HG03135 (cell line): ENCODE measurements at regions not wholly inside any gene's neighbourhood (a gene's known extent, or its start where the extent isn't known, plus 50 kb on each side); places are given as distances from the start of the nearest gene placed in this dataset.
"Not testable (repeated sequence)": the region's sequence is repeated elsewhere in the genome, so short reads cannot be mapped to it uniquely, and the experiment has no call there.

Experiments used
- ATAC-seq: cut with Tn5 transposase; IDR thresholded peaks from one replicate; pipeline ENCODE4 v1.9.1; 2021; ENCODE audit warnings: mild to moderate bottlenecking, moderate library complexity; ENCODE audit not compliant: unreplicated experiment

GRCh38 chr13:63840551-63841421, 2425.1 kb upstream of the PCDH20 start:
- no peak for ATAC-seq

GRCh38 chr13:63838366-63839110, 2422.9 kb upstream of the PCDH20 start:
- no peak for ATAC-seq

DNA sequence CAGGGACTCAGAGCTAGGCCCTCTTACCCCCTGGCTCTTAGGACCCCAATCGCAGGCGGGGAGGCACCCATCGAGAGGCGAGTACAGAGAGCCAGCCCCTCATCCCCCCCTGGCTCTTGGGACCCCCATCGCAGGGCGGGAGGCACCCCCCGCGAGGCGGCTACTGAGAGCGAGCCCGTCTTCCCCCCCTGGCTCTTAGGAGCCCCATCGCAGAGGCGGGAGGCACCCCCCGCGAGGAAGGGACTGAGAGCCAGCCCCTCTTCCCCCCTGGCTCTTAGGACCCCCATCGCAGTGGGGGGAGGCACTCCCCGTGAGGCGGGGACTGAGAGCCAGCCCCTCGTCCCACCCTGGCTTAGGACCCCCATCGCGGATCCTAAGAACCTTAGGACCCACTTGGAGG, 2422.1 kb upstream of the PCDH20 start:
- not testable (repeated sequence) for ATAC-seq

- not testable (repeated sequence) for ATAC-seq
These were observed 2414.0 kb upstream of the PCDH20 start for GRCh38 chr13:63829609-63830008.

DNA sequence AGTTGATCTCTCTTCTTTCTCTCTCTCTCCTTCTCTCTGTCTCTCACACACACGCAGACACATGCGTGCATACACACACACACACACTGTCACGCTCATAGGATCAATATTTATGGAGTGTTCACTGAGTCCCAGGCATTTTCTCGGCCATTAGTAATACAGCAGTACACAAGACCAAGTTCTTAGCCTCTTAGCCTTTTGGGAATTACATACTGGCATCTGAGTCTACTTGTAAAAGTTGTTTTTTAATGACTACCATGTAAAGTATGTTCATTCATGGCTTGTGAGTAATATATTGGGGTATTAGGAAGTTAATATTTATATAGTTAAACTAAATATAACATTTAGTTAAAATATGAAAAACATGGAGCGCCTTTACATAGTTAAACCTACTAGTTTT, 2406.1 kb upstream of the PCDH20 start:
- ATAC-seq = not testable (repeated sequence)

DNA sequence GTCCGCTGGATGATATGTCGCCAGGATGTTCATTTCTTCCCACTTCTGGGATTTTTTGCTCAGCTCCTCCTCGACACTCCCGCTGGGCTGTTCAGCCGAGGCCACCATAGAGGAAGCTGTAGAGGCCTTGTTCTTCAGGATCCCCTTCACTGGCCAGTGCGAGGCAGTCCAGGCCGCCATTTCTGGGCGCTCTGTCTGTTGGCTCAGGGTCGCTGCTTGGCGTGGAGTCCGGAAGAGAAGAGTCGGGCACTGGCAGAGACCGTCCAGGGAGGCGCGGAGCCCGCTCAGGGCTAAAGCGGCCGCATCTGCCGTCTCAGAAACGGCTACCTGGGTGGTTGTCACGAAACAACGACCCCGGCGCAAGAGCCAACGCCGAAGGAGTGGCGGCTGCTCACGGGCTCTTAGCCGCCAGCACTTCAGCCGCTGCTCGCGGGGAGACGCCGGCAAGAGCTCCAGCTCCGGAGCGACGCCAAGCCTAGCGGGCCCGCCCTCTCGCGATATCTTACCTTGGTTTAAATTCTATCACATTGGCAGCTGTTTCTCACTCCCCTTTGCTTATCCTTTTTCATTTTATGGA, 2395.9 kb upstream of the PCDH20 start:
- not testable (repeated sequence) for ATAC-seq

DNA sequence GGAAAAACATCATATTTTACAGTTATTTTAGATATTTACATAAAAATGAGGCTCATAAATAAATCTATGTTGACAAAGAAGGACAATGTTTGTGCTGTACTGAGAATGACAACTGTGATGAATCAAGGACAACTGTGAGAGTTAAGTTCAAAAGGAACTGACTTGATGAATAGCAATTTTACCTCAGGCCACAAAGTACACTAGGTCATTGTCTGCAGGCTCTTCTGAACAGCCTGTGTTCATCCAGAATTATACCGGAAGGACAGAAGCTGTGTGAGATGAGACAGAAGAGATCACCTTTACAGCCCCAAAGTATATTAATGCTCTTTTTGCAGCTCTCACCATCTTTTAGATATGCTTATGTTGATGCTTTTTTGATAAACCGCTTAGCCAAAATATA, 2375.5 kb upstream of the PCDH20 start:
- not testable (repeated sequence) for ATAC-seq

DNA sequence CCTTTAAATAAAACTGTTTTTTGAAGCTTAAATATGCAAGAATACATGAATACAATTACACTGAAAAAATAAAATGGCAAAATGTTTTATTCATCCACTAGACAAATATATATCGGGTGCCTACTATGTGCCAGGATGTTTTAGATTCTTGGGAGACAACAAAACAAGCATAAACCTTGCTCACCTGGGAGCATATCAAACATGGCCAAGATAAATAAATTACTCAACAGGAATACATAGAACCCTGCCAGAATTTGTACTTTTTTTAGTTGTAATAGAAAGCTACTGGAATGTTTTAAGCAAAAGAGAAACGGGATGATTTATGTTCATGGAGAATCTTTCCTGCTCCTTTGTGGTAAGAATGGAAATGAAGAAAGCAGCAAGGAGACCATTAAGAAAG, 2358.5 kb upstream of the PCDH20 start:
- no peak for ATAC-seq

GRCh38 chr13:63773476-63773875, 2357.8 kb upstream of the PCDH20 start:
- no peak for ATAC-seq

DNA sequence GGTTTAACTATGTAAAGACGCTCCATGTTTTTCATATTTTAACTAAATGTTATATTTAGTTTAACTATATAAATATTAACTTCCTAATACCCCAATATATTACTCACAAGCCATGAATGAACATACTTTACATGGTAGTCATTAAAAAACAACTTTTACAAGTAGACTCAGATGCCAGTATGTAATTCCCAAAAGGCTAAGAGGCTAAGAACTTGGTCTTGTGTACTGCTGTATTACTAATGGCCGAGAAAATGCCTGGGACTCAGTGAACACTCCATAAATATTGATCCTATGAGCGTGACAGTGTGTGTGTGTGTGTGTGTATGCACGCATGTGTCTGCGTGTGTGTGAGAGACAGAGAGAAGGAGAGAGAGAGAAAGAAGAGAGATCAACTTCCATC, 2342.0 kb upstream of the PCDH20 start:
- ATAC-seq = not testable (repeated sequence)

DNA sequence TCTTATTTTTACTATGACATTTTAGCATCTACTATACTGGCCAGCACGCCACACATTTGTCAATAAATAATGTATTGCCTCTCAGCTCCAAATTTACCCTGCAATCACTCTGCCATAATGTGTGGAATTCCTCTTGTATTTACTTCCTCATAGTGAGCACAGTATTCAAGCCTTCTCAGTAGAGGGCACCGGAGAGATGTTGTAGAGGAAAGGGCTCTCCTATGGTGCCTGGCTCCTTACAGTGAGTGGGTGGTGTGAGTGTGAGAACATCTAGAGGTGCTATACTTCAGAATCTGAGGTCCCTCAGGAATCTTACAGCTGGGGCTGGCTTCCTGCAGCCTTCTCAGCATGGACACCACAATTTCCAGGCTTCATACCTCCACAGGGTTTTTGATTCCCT, 2334.2 kb upstream of the PCDH20 start:
- not testable (repeated sequence) for ATAC-seq

- ATAC-seq = not testable (repeated sequence)
These were observed 2326.1 kb upstream of the PCDH20 start for GRCh38 chr13:63741814-63742101.

- no peak for ATAC-seq
These were observed 2325.6 kb upstream of the PCDH20 start for GRCh38 chr13:63741029-63741813.

GRCh38 chr13:63739112-63739735, 2323.6 kb upstream of the PCDH20 start:
- not testable (repeated sequence) for ATAC-seq

DNA sequence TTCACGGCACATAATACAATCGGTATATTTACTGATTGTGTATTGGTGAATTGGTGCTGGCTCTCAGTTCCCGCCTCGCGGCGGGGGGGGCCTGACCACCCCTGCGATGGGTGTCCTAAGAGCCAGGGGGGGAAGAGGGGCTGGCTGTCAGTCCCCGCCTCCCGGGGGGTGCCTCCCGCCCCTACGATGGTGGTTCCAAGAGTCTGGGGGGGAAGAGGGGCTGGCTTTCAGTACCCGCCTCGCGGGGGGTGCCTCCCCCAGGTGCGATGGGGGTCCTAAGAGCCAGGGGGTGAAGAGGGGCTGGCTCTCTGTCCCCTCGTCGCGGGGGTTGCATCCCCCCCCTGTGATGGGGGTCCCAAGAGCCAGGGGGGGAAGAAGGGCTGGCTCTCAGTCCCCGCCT, 2321.8 kb upstream of the PCDH20 start:
- no peak for ATAC-seq

- ATAC-seq = no peak
These were observed 2316.2 kb upstream of the PCDH20 start for GRCh38 chr13:63731896-63732295.

- ATAC-seq = not testable (repeated sequence)
These were observed 2296.5 kb upstream of the PCDH20 start for GRCh38 chr13:63712159-63712558.

- ATAC-seq = no peak
These were observed 2291.1 kb upstream of the PCDH20 start for GRCh38 chr13:63706751-63707150.

GRCh38 chr13:63704521-63704920, 2288.9 kb upstream of the PCDH20 start:
- ATAC-seq = no peak

DNA sequence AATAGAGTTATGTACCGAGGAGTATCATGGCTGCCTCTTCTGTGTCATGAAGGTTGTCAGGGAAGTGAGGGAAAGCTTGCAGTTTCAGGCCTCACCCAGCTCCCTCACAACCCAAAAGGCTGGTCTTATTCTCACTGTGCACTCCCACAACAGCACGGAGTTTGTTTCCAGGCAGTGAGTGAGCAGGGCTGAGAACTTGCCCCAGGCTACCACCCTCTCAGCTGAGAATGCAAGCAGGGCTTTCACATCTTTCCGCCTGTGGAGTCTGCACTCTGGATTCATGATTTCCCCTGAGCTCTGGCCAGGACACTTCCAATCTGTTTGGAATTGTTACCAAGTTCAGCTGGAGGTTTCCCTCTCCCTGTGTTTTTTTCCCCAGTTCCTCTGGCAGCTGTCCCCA, 2284.7 kb upstream of the PCDH20 start:
- ATAC-seq = no peak

DNA sequence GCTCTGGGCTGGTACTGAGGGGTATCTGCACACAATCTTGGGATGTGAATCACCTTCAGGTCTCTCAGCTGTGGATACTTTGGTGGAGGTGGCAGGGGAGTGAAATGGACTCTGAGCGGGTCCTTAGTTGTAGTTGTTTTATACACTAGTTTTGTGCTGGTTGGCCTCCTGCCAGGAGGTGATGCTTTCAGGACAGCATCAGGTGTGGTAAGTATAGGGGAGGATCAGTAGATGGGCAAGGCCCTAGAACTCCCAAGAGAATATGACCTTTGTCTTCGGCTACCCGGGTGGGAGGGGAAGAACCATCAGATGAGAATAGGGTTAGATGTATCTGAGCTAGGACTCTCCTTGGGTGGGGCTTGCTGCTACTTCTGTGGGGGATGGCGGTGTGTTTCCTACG, 2284.3 kb upstream of the PCDH20 start:
- ATAC-seq = no peak
